ENCODE measurements at regions not wholly inside any gene's neighbourhood (a gene's known extent, or its start where the extent isn't known, plus 50 kb on each side); places are given as distances from the start of the nearest gene placed in this dataset.

GRCh38 chr14:71361336-71361735, 454.1 kb downstream of the PCNX1 start:
- TF ChIP-seq POLR2A (IDR thresholded peaks at IDR 0.05) (no peak), CTCF (IDR thresholded peaks at IDR 0.05) (no peak), POLR2AphosphoS5 (IDR thresholded peaks at IDR 0.05) (no peak), EP300 (IDR thresholded peaks at IDR 0.05; ENCODE audit: low read depth) (no peak)

Data from transverse colon (tissue), 4 donors.